GM06990 (cell line): ENCODE measurements at regions not wholly inside any gene's neighbourhood (a gene's known extent, or its start where the extent isn't known, plus 50 kb on each side); places are given as distances from the start of the nearest gene placed in this dataset.

Experiments used
- DNase-seq: peaks from one replicate; pipeline ENCODE4 v3.0.0-alpha.2; 2011; ENCODE audit not compliant: insufficient read length; ENCODE audit errors: extremely low read depth
- H3K27me3 ChIP-seq: replicated peaks from 2 replicates; pipeline ENCODE4 v1.6.0; 2011; ENCODE audit warnings: low read length; ENCODE audit not compliant: control insufficient read depth, insufficient read depth
- H3K36me3 ChIP-seq: 2 replicates; pipeline ENCODE4 v1.5.1; 2011; ENCODE audit warnings: low read length; ENCODE audit not compliant: control insufficient read depth, insufficient read depth
- H3K4me3 ChIP-seq: replicated peaks from 2 replicates; pipeline ENCODE4 v1.5.1; 2011; ENCODE audit warnings: low read depth, mild to moderate bottlenecking, control low read depth, low read length
- TF ChIP-seq, protein P1 (sequence below): IDR thresholded peaks from 2 replicates; pipeline ENCODE4 v1.5.1; 2011; ENCODE audit warnings: low read length, control low read depth, mild to moderate bottlenecking, inconsistent platforms; ENCODE audit not compliant: insufficient read depth, poor library complexity, severe bottlenecking

DNA sequence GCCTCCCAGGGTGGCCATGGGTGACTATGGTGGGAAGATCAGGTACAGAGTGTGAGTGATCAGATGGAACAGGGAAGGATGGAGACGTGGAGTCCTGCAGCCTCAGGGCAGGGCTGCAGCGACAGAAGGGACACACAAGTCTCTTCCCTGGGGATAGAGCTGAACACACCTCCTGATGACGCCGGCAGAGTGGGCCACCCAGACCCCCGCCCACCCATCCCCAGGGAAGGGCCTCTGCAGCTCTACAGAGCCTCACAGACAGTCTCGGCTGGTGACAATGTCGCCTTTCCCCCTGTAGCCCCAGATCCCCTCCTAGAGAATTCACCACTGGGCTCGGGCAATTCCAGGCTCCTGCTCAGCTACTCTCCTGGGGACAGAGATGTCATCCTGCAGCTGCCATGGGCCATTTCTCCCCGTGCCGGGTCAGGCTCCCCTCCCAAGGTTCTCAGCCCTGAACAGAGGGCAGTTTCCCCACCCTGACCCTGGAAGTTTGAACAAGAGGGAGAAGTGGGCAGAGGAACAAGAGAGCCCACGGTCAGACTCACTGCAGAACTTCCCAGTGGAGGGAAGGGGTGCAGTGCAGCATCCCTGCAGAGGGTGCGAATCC is 115.7 kb downstream of the NCOR2 start:
- no peak overlapping the region for H3K4me3 ChIP-seq
- H3K36me3 ChIP-seq, result peaks cover 30% of the 10 kb centered on the region
- DNase-seq, result no peak
- TF ChIP-seq, protein P1, sequence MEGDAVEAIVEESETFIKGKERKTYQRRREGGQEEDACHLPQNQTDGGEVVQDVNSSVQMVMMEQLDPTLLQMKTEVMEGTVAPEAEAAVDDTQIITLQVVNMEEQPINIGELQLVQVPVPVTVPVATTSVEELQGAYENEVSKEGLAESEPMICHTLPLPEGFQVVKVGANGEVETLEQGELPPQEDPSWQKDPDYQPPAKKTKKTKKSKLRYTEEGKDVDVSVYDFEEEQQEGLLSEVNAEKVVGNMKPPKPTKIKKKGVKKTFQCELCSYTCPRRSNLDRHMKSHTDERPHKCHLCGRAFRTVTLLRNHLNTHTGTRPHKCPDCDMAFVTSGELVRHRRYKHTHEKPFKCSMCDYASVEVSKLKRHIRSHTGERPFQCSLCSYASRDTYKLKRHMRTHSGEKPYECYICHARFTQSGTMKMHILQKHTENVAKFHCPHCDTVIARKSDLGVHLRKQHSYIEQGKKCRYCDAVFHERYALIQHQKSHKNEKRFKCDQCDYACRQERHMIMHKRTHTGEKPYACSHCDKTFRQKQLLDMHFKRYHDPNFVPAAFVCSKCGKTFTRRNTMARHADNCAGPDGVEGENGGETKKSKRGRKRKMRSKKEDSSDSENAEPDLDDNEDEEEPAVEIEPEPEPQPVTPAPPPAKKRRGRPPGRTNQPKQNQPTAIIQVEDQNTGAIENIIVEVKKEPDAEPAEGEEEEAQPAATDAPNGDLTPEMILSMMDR, result no peak
- H3K27me3 ChIP-seq, result no peaks in the 10 kb centered on the region

DNA sequence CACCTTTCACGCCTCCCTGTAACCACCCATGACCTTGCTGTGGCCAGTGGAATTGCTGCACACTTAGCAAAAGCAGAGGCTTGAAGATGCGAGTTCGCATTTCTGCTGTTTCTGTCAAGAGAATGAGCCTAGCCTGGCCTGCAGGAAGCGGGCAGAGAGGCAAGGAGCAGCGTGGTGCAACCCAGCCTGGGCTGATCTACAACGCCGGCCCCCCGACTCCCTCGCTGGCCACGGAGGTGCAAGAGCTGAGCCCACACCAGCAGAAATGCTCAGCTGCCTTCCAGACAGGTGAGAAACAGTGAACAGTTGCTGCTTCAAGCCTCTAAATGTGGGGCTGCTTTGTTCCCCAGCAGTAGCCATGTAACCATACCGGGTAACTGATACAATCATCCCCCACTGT is 116.4 kb downstream of the NCOR2 start:
- H3K36me3 ChIP-seq, result peaks cover 31% of the 10 kb centered on the region
- H3K4me3 ChIP-seq, result no peak overlapping the region
- TF ChIP-seq, protein P1, result no peak
- DNase-seq, result no peak
- no peaks in the 10 kb centered on the region for H3K27me3 ChIP-seq

DNA sequence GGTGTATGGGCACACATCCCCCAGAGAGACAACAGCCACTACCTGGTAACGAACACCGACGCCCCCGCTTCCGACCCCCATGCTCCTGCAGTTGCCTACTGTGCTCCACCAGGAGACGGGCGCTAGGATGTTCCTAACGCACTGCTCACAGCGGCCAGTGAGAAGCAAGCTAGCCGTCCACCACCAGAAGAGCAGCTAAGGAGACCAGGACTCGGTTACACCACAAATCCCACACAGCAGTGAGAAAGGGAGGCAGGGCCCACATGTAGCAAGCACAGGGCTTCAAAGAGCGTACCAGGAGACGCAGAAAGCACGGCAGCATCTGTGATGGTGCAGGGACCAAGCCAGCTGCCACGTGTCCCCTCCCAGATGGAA is 117.0 kb downstream of the NCOR2 start:
- H3K4me3 ChIP-seq, result no peak overlapping the region
- DNase-seq, result no peak
- peaks cover 32% of the 10 kb centered on the region for H3K36me3 ChIP-seq
- no peaks in the 10 kb centered on the region for H3K27me3 ChIP-seq
- TF ChIP-seq, protein P1, result no peak

DNA sequence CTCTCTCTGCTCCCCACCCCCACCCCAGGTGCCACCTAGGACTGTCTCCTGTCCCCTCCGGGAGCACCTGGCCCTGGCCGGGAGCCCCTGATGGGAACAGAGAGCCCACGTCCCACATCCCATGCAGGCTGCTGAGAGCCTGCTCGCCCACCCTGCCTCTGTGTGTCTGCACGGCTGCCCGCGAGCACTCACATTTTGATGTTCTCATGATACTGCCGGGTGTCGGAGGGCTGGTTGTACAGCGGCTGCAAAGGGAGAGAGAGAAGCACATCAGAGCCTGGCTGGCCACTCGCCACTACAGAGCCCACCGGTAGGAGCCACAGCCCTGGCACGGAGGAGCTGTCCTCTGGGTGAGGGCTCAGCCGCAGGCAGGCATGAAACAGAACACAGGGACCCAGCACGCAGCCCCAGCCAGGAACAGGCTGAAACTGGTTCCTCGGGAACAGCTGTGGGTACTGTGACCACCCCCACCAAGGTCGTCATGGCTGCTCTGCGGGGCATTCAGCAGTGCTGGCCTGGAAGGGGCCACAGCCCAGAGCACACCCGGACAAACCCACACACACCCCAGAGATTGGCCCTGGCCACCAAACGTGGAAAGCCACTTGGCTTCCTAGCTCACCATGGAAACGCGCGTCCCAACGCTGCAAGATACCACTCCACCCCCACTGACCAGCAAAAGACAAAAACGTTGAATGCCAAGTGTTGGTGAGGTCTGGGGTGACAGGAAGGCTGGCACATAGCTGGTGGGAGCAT is 117.6 kb downstream of the NCOR2 start:
- TF ChIP-seq, protein P1, result no peak
- no peak overlapping the region for H3K4me3 ChIP-seq
- H3K27me3 ChIP-seq, result no peaks in the 10 kb centered on the region
- peaks cover 32% of the 10 kb centered on the region for H3K36me3 ChIP-seq
- no peak for DNase-seq

DNA sequence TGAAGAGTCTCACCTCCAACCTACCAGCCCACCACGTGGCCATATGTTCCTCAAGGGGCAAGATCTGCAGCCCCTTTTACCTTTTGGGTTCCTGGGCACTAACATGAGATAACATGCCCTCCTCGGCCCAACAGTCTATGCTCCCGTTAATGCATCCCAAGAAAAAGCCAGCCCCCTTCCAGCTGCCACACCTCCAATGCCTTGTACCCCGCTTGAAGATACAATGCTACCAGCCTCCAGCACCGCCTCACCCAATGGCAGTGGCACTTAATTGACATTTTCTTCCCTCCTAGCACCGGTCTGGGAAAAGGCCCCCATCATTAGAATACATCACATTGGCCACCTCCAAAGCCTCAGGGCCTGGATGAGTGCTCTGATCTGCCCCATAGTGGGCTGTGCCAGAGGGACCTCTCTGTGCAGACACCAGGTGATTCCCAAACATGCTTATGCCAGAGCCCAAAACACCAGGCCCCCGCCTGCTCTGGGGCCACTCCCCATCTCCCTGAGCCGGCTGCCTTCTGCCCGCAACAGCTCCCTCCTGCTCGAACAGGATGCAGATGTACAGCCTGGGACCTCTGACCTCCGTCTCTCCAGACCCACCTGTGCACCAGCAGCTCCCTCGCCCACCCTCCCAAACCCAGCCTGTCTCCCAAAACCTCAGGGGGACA is 118.3 kb downstream of the NCOR2 start:
- H3K36me3 ChIP-seq, result peaks cover 39% of the 10 kb centered on the region
- no peaks in the 10 kb centered on the region for H3K27me3 ChIP-seq
- H3K4me3 ChIP-seq, result no peak overlapping the region
- TF ChIP-seq, protein P1, result no peak
- DNase-seq, result no peak
